GM19238 (cell line): ENCODE measurements at regions not wholly inside any gene's neighbourhood (a gene's known extent, or its start where the extent isn't known, plus 50 kb on each side); places are given as distances from the start of the nearest gene placed in this dataset.

Experiments
- DNase-seq: peaks from one replicate; pipeline ENCODE4 v3.0.0; 2011; ENCODE audit warnings: low spot score; ENCODE audit not compliant: insufficient read length

- no peak for DNase-seq
Measured at GRCh38 chr13:40440990-40441820, 225.2 kb downstream of the FOXO1 start.

DNA sequence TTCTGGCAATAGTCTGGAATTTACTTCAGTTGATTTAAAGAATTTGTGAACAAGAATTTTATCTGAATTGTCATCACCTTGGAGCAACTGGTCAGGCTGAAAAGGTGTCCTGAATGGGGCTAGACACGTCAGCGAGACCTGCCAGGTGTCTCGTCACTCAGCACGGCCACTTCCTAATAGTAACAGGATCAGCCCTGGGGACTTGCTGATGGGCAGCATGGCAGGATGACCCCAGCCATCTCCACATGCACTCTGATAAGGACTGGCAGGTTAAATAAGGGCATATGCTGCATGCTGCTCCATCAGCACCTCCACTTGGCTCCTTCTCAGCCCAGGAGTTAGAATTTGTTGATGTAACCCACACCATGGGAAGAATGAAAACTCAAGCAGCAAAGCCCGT, 224.2 kb downstream of the FOXO1 start:
- no peak for DNase-seq

- DNase-seq, result no peak
Measured at GRCh38 chr13:40442826-40443225, 223.6 kb downstream of the FOXO1 start.

DNA sequence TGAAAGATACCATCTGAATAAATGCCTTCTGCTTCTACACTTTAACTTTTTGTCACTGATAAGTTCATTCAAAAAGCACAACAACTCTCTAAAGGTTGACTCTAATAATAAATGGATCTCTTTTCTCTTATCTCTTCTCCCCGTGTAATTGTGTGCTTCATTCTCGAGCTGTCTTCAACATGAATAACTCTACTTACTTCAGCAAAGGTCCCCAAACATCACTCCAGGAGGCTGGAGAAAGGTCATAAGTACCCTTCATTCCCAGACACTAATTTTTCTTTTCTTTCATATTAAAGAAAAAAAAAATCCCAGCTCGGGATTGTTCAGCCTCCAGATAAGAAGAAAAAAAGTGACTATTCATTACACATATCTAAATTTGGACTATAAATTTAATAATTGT, 222.2 kb downstream of the FOXO1 start:
- DNase-seq, result no peak

- peak; percentile 86 for DNase-seq
Measured at GRCh38 chr13:40445557-40445990, 220.9 kb downstream of the FOXO1 start.

- no peak for DNase-seq
Measured at GRCh38 chr13:40446365-40446764, 220.1 kb downstream of the FOXO1 start.

- no peak for DNase-seq
Measured at GRCh38 chr13:40447857-40448256, 218.6 kb downstream of the FOXO1 start.

DNA sequence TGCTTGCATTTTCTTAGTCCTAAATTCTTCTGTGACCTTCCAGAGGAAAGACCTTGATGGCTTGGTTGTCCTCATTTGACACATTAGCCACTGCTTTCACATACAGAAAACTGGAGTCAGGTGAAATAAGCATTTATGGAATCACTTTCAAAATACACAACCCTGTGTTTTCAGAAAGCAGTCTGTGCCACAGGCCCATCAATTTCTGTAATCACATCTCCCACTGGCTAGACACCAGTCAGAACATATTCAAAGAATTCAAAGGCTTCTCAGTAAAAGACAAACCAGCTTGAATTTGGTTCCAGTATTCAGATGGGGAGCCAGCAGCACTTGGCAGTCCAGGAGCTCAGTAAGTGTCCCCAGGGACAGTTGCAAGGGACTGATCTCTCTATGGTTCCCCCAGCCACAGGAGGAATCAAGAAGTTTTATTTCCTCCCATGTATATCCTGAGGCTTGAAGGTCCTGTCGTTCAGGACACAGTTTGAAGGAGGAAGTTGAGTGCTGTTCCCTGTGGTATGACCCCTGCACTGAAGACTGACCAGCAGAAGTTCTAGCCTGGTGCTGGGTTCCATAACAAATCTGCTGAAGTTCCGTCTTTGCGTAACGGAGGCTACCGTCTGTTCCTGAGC, 214.3 kb downstream of the FOXO1 start:
- DNase-seq, result no peak

DNA sequence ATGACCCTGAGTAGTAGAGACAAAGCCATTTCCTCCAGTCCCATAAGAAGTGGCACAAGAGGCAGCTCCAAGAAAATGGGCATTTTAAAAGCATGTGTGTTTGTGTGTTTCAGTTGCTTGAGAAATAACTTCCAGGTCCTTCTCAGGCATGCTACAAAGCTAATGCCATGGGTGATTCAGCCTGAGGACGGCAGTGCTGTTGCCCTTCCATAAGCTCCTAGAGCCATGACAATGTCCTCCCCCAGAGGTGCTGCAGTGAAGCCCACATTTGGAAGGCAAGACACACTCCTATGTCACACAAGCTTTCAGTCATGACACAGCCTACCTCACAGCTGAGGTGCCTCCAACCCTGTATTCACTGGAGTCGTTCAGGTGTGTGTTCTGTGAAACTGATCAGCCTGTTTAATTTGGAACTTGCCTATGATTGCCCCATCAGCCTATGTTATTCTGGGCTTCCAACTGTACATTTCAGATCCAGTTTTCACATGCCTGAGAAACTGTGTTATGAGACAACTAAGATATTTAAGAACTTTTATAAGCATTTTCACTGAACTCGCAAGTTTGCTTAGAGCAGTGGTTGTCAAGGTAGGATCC, 213.6 kb downstream of the FOXO1 start:
- no peak for DNase-seq

DNA sequence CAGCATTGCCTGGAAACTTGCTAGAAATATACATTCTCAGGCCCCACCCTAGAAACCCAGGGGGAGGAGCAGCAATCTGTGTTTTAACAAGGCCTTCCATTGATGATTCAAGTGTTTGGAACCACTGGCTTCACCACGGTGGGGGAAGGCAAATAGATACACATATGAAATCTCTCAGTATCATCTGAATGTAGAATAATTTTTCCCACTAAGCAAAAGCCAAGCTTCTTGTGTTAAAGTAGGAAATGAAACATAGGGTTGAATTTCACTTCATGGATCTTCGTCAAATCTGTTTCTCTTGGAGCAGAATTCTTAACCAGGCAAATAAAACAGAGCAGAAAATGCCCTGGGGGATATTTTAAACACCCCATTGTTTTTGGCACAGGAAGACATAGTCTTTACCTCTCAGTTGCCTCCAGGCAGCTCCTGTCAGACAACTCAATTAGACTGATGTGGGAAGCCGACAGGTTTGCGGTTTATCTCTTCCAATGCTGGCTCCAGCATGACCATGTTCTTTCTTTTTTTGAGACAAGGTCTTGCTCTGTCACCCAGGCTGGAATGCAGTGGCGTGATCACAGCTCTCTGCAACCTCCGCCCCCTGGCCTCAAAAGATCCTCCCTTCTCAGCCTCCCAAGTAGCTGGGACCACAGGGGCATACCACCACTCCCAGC, 213.0 kb downstream of the FOXO1 start:
- no peak for DNase-seq

DNA sequence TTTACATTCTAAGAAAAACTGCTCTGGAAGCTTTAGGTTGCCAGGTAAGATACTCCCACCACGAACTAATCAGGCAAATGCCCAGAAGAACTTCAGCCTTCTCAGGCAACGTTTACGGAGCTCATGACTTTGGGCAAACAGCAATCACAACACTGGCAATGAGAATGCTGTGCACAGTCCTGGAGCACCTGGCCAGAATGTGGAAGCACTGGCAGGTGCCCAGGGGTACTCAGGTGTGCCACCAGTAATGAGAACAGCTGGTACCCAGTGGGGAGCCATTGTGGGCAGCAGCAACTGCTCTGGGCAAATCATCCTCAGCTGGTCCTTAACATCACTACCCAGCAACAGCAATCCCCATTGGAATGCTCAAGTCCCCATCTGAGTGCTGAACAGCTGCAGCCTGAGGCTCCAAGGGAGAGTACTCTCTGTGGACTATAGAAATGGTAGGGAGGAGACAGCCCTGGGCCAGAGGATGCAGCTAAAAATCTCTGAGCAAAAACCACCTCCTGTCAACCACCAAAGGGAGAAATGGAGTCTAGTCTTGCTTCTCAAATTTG, 210.0 kb downstream of the FOXO1 start:
- DNase-seq, result no peak

GRCh38 chr13:40456979-40457553, 209.4 kb downstream of the FOXO1 start:
- DNase-seq, result no peak

- DNase-seq, result no peak
Measured at GRCh38 chr13:40457929-40458719, 208.3 kb downstream of the FOXO1 start.

- DNase-seq, result no peak
Measured at GRCh38 chr13:40458720-40458990, 207.8 kb downstream of the FOXO1 start.

DNA sequence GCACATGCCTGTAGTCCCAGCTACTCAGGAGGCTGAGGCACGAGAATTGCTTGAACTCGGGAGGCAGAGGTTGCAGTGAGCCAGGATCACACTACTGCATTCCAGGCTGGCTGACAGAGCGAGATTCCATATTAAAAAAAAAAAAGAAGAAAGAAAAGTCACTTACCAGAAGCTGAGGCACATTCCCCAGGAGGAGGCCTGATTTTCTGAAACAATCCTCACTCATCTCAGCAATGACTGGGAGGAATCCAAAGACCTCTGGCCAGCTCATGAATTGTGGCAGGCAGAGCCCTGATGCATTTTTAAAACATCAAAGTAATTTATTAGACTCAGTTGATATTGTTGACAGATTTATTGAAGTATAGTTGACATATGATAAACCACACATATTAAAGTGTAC, 206.3 kb downstream of the FOXO1 start:
- DNase-seq, result no peak

- no peak for DNase-seq
Measured at GRCh38 chr13:40464337-40465014, 202.0 kb downstream of the FOXO1 start.

- no peak for DNase-seq
Measured at GRCh38 chr13:40465015-40465390, 201.4 kb downstream of the FOXO1 start.

- no peak for DNase-seq
Measured at GRCh38 chr13:40466272-40466671, 200.2 kb downstream of the FOXO1 start.

- no peak for DNase-seq
Measured at GRCh38 chr13:40468227-40468838, 198.1 kb downstream of the FOXO1 start.
